ENCODE measurements at regions not wholly inside any gene's neighbourhood (a gene's known extent, or its start where the extent isn't known, plus 50 kb on each side); places are given as distances from the start of the nearest gene placed in this dataset.
"Not testable (repeated sequence)": the region's sequence is repeated elsewhere in the genome, so short reads cannot be mapped to it uniquely, and the experiment has no call there.

- ATAC-seq (ENCODE audit: low FRiP score in 2 of 2) (no peak), DNase-seq (no peak)
- 62 to 63% methylated on average over 2 of the region's 2 CpGs for WGBS, 2 donors
- Histone ChIP-seq H3K4me1 (no peaks in the 10 kb centered on the region), H3K36me3 (no peaks in the 10 kb centered on the region), H3K9me3 (no peaks in the 10 kb centered on the region), H3K4me3 (no peak overlapping the region), H3K27me3 (no peaks in the 10 kb centered on the region), H3K27ac (no peak overlapping the region)
- TF ChIP-seq CTCF (IDR thresholded peaks at IDR 0.05) (no peak), POLR2AphosphoS5 (IDR thresholded peaks at IDR 0.05) (no peak), POLR2A (IDR thresholded peaks at IDR 0.05) (no peak), EP300 (IDR thresholded peaks at IDR 0.05) (no peak)
Measured at GRCh38 chr4:57342411-57342810, 232.2 kb upstream of the IGFBP7 start.

GRCh38 chr4:57338861-57339260 is 228.7 kb upstream of the IGFBP7 start:
- DNase-seq; H3K4me1 ChIP-seq; H3K36me3 ChIP-seq; H3K4me3 ChIP-seq; H3K27ac ChIP-seq; ATAC-seq (ENCODE audit: low FRiP score in 2 of 2); H3K27me3 ChIP-seq; H3K9me3 ChIP-seq: not testable (repeated sequence)

GRCh38 chr4:57333684-57334083 is 223.5 kb upstream of the IGFBP7 start:
- Histone ChIP-seq H3K9me3 (no peaks in the 10 kb centered on the region), H3K27ac (no peak overlapping the region), H3K27me3 (no peaks in the 10 kb centered on the region), H3K4me3 (no peak overlapping the region), H3K4me1 (no peaks in the 10 kb centered on the region), H3K36me3 (no peaks in the 10 kb centered on the region)
- ATAC-seq (ENCODE audit: low FRiP score in 2 of 2) = no peak
- no peak for DNase-seq
- 50 to 66% methylated on average over 5 of the region's 5 CpGs for WGBS, 2 donors
- TF ChIP-seq POLR2AphosphoS5 (IDR thresholded peaks at IDR 0.05) = no peak
- TF ChIP-seq EP300 (IDR thresholded peaks at IDR 0.05) = no peak
- TF ChIP-seq POLR2A (IDR thresholded peaks at IDR 0.05) = no peak
- no peak for TF ChIP-seq CTCF (IDR thresholded peaks at IDR 0.05)

GRCh38 chr4:57331959-57332358 is 221.8 kb upstream of the IGFBP7 start:
- Histone ChIP-seq H3K4me3 (no peak overlapping the region), H3K36me3 (no peaks in the 10 kb centered on the region), H3K27me3 (no peaks in the 10 kb centered on the region), H3K27ac (no peak overlapping the region), H3K4me1 (no peaks in the 10 kb centered on the region), H3K9me3 (no peaks in the 10 kb centered on the region)
- ATAC-seq (ENCODE audit: low FRiP score in 2 of 2) (no peak), DNase-seq (no peak)
- TF ChIP-seq EP300 (IDR thresholded peaks at IDR 0.05) (no peak), POLR2A (IDR thresholded peaks at IDR 0.05) (no peak), CTCF (IDR thresholded peaks at IDR 0.05) (no peak), POLR2AphosphoS5 (IDR thresholded peaks at IDR 0.05) (no peak)

- Histone ChIP-seq H3K4me1 (no peaks in the 10 kb centered on the region), H3K27me3 (no peaks in the 10 kb centered on the region), H3K36me3 (no peaks in the 10 kb centered on the region), H3K4me3 (no peak overlapping the region), H3K27ac (no peak overlapping the region), H3K9me3 (no peaks in the 10 kb centered on the region)
- DNase-seq (no peak), ATAC-seq (ENCODE audit: low FRiP score in 2 of 2) (peak in 1 of 2 donors; percentile 46)
- WGBS, 2 donors = 82 to 84% methylated on average over 9 of the region's 9 CpGs
- TF ChIP-seq POLR2A (IDR thresholded peaks at IDR 0.05) = no peak
- TF ChIP-seq EP300 (IDR thresholded peaks at IDR 0.05) = no peak
- no peak for TF ChIP-seq CTCF (IDR thresholded peaks at IDR 0.05)
- no peak for TF ChIP-seq POLR2AphosphoS5 (IDR thresholded peaks at IDR 0.05)
Measured at GRCh38 chr4:57329279-57329678, 219.1 kb upstream of the IGFBP7 start.
